Mucosa of descending colon (tissue), 3 donors: ENCODE measurements at regions not wholly inside any gene's neighbourhood (a gene's known extent, or its start where the extent isn't known, plus 50 kb on each side); places are given as distances from the start of the nearest gene placed in this dataset.
A peak's percentile ranks its signal among the peaks of the same experiment; 100 is the strongest.

Experiments
- ATAC-seq: fragments of 200-7000 bp; cut with Tn5 transposase; one replicate; pipeline ENCODE4 v1.9.1; 2020; ENCODE audit warnings: mild to moderate bottlenecking, moderate library complexity
- DNase-seq, 3 donors: peaks; one replicate each; pipeline ENCODE4 v3.0.0-alpha.2; 2020
- H3K36me3 ChIP-seq: fragments of 200-600 bp; one replicate; pipeline ENCODE4 v1.8.0; 2021; ENCODE audit warnings: low read depth, mild to moderate bottlenecking
- H3K4me1 ChIP-seq: fragments of 200-600 bp; one replicate; pipeline ENCODE4 v1.8.0; 2021; ENCODE audit warnings: low read depth, mild to moderate bottlenecking
- H3K4me3 ChIP-seq: fragments of 200-600 bp; one replicate; pipeline ENCODE4 v1.8.0; 2021; ENCODE audit warnings: mild to moderate bottlenecking
- H3K9me3 ChIP-seq: fragments of 200-600 bp; one replicate; pipeline ENCODE4 v1.8.0; 2021; ENCODE audit warnings: mild to moderate bottlenecking
- CTCF ChIP-seq: fragments of 200-600 bp; IDR thresholded peaks from one replicate; pipeline ENCODE4 v1.8.0; 2022; ENCODE audit warnings: antibody characterized with exemption, mild to moderate bottlenecking
- intact Hi-C, 2 donors: fragments of 100-400 bp; cut with DNase I in 1 of 2; cut with micrococcal nuclease in 1 of 2; formaldehyde crosslinking; loops; one replicate each; pipeline versions ENCODE4 v1.11.0 to v1.11.1; 2022; cut with DNase I, micrococcal nuclease
- donor health status: DM: no; HTN: no; CAD: no; lungs with moderate emphysema.
- donor health status: DM: no; HTN: no; CAD: no.
- donor health status: DM: no; HTN: yes; CAD: no.

- no peak overlapping the region for H3K4me3 ChIP-seq
- no peak for ATAC-seq
- no peaks in the 10 kb centered on the region for H3K9me3 ChIP-seq
- no peak for DNase-seq
- TF ChIP-seq CTCF: no peak
- H3K4me1 ChIP-seq: peaks cover 26% of the 10 kb centered on the region
- H3K36me3 ChIP-seq: no peaks in the 10 kb centered on the region
- intact Hi-C loops: no loop called here
Observed at GRCh38 chr20:50376888-50377459, 133.2 kb upstream of the PTPN1 start.

GRCh38 chr20:50378170-50379000, 131.8 kb upstream of the PTPN1 start:
- ATAC-seq (no peak), DNase-seq (peak in 1 of 3 donors; percentile 41)
- Histone ChIP-seq H3K4me1 (peaks cover 36% of the 10 kb centered on the region), H3K36me3 (no peaks in the 10 kb centered on the region), H3K9me3 (no peaks in the 10 kb centered on the region), H3K4me3 (no peak overlapping the region)
- no peak for TF ChIP-seq CTCF
- intact Hi-C loops: no loop called here

GRCh38 chr20:50379049-50379990, 130.9 kb upstream of the PTPN1 start:
- ATAC-seq (peak; percentile 80), DNase-seq (peak; percentile 87 to 93 (median 89))
- no peaks in the 10 kb centered on the region for H3K36me3 ChIP-seq
- TF ChIP-seq CTCF: no peak
- H3K9me3 ChIP-seq: no peaks in the 10 kb centered on the region
- H3K4me3 ChIP-seq: no peak overlapping the region
- H3K4me1 ChIP-seq: peaks cover 43% of the 10 kb centered on the region
- intact Hi-C loops: no loop called here

GRCh38 chr20:50379991-50380696, 130.0 kb upstream of the PTPN1 start:
- Histone ChIP-seq H3K4me3 (no peak overlapping the region), H3K9me3 (no peaks in the 10 kb centered on the region), H3K4me1 (peaks cover 43% of the 10 kb centered on the region), H3K36me3 (no peaks in the 10 kb centered on the region)
- DNase-seq (no peak), ATAC-seq (no peak)
- intact Hi-C loops: loop anchor here in 1 of 2 donors (10.0 kb wide), 1 partner anchor 75 kb away; no protein-coding TSS in a partner anchor
- no peak for TF ChIP-seq CTCF

GRCh38 chr20:50380697-50381040, 129.5 kb upstream of the PTPN1 start:
- Histone ChIP-seq H3K4me3 (no peak overlapping the region), H3K9me3 (no peaks in the 10 kb centered on the region), H3K36me3 (no peaks in the 10 kb centered on the region), H3K4me1 (peaks cover 43% of the 10 kb centered on the region)
- ATAC-seq (peak; percentile 5), DNase-seq (peak in 1 of 3 donors; percentile 63)
- no peak for TF ChIP-seq CTCF
- intact Hi-C loops: loop anchor here in 1 of 2 donors (10.0 kb wide), 1 partner anchor 74 kb away; no protein-coding TSS in a partner anchor
